SU-DHL-6 (cell line): ENCODE measurements at regions not wholly inside any gene's neighbourhood (a gene's known extent, or its start where the extent isn't known, plus 50 kb on each side); places are given as distances from the start of the nearest gene placed in this dataset.

Source experiments
- H2AFZ ChIP-seq: fragments of 200-600 bp; sonication (generic); 2 replicates; pipeline ENCODE4 v1.6.1; 2014; ENCODE audit warnings: low read depth, mild to moderate bottlenecking, moderate library complexity, mixed read lengths, antibody characterized with exemption, low read length; ENCODE audit not compliant: severe bottlenecking
- H3F3A ChIP-seq: fragments of 200-600 bp; shearing (Covaris generic); 2 replicates; pipeline ENCODE4 v1.6.0; 2016; ENCODE audit warnings: antibody characterized with exemption, mild to moderate bottlenecking; ENCODE audit not compliant: insufficient read depth
- H3K27ac ChIP-seq: fragments of 200-600 bp; sonication (generic); 2 replicates; pipeline ENCODE4 v1.5.1; 2016; ENCODE audit warnings: low read depth, mild to moderate bottlenecking, low read length, moderate library complexity, mixed read lengths
- H3K27me3 ChIP-seq: fragments of 200-600 bp; sonication (generic), shearing (Covaris generic); 2 replicates; pipeline ENCODE4 v1.6.0; 2014; ENCODE audit warnings: mild to moderate bottlenecking, low read length
- H3K36me3 ChIP-seq: fragments of 200-600 bp; sonication (generic); 2 replicates; pipeline ENCODE4 v1.6.1; 2014; ENCODE audit warnings: mild to moderate bottlenecking, low read length, mixed read lengths
- H3K4me2 ChIP-seq: fragments of 300-600, 200-600 bp; shearing (Covaris generic), sonication (generic); 2 replicates; pipeline ENCODE4 v1.6.0; 2014; ENCODE audit warnings: low read length, low read depth, mild to moderate bottlenecking; ENCODE audit not compliant: poor library complexity, severe bottlenecking
- H3K4me3 ChIP-seq: fragments of 200-600 bp; sonication (generic); 2 replicates; pipeline ENCODE4 v1.5.1; 2014; ENCODE audit warnings: antibody characterized with exemption, low read length, mild to moderate bottlenecking, mixed read lengths; ENCODE audit not compliant: insufficient read depth, poor library complexity, severe bottlenecking
- H3K79me2 ChIP-seq: fragments of 200-600 bp; sonication (generic); 2 replicates; pipeline ENCODE4 v1.6.1; 2014; ENCODE audit warnings: mild to moderate bottlenecking, low read length, moderate library complexity; ENCODE audit not compliant: insufficient read depth
- H3K9ac ChIP-seq: fragments of 200-600 bp; sonication (generic); 2 replicates; pipeline ENCODE4 v1.7.0; 2014; ENCODE audit warnings: mild to moderate bottlenecking, low read length
- H3K9me2 ChIP-seq: fragments of 200-600 bp; sonication (generic); replicated peaks from 2 replicates; pipeline ENCODE4 v1.6.1; 2014; ENCODE audit warnings: low read length; ENCODE audit not compliant: insufficient read depth
- H3K9me3 ChIP-seq: fragments of 200-600 bp; sonication (generic); 2 replicates; pipeline ENCODE4 v1.6.1; 2014; ENCODE audit warnings: low read length, mixed read lengths; ENCODE audit not compliant: insufficient read depth
- H4K20me1 ChIP-seq: fragments of 200-600 bp; sonication (generic); 2 replicates; pipeline ENCODE4 v1.6.1; 2014; ENCODE audit warnings: low read depth, mild to moderate bottlenecking, antibody characterized with exemption, low read length, moderate library complexity, mixed read lengths
- CTCF ChIP-seq: fragments of 200-600 bp; sonication (generic); IDR thresholded peaks from one replicate; pipeline ENCODE4 v1.5.1; 2017; ENCODE audit warnings: antibody characterized with exemption, mild to moderate bottlenecking, low read length, moderate library complexity; ENCODE audit not compliant: insufficient read depth, poor library complexity, severe bottlenecking
- EZH2phosphoT487 ChIP-seq: fragments of 200-600 bp; sonication (generic), shearing (Covaris generic); conservative IDR thresholded peaks from 2 replicates; pipeline ENCODE4 v1.6.1; 2018; ENCODE audit warnings: mild to moderate bottlenecking, antibody characterized with exemption, low read length, moderate library complexity, mixed read lengths

GRCh38 chr2:189940913-189941312, 121.6 kb downstream of the MSTN start:
- Histone ChIP-seq H3K27ac (no peak overlapping the region), H3K9ac (no peak overlapping the region), H3K27me3 (no peaks in the 10 kb centered on the region), H3K4me3 (no peak overlapping the region), H3K36me3 (peaks cover 6% of the 10 kb centered on the region; the same call in 1 of the 2 replicates), H3K79me2 (no peaks in the 10 kb centered on the region), H3K9me3 (peaks cover 39% of the 10 kb centered on the region), H4K20me1 (no peaks in the 10 kb centered on the region), H3K9me2 (no peaks in the 10 kb centered on the region), H3F3A (no peaks in the 10 kb centered on the region), H2AFZ (no peak overlapping the region), H3K4me2 (no peak overlapping the region)
- no peak for TF ChIP-seq CTCF
- no peak for TF ChIP-seq EZH2phosphoT487

- H3K27ac ChIP-seq, result no peak overlapping the region
- H3K9me3 ChIP-seq, result peaks cover 18% of the 10 kb centered on the region; the same call in 1 of the 2 replicates
- no peak overlapping the region for H2AFZ ChIP-seq
- H3K4me2 ChIP-seq, result no peak overlapping the region
- no peaks in the 10 kb centered on the region for H4K20me1 ChIP-seq
- no peaks in the 10 kb centered on the region for H3K9me2 ChIP-seq
- no peaks in the 10 kb centered on the region for H3K27me3 ChIP-seq
- H3K9ac ChIP-seq, result no peak overlapping the region
- H3F3A ChIP-seq, result no peaks in the 10 kb centered on the region
- no peak overlapping the region for H3K4me3 ChIP-seq
- no peaks in the 10 kb centered on the region for H3K79me2 ChIP-seq
- no peak for TF ChIP-seq EZH2phosphoT487
- no peak for TF ChIP-seq CTCF
- H3K36me3 ChIP-seq, result no peaks in the 10 kb centered on the region
Measured at GRCh38 chr2:189937691-189938090, 124.8 kb downstream of the MSTN start.

GRCh38 chr2:189933911-189934399, 128.6 kb downstream of the MSTN start:
- Histone ChIP-seq H3K79me2 (no peaks in the 10 kb centered on the region), H3K4me2 (no peak overlapping the region), H3K9me3 (no peaks in the 10 kb centered on the region), H3K27me3 (no peaks in the 10 kb centered on the region), H3F3A (no peaks in the 10 kb centered on the region), H3K9ac (no peak overlapping the region), H3K9me2 (no peaks in the 10 kb centered on the region), H3K4me3 (no peak overlapping the region), H3K36me3 (no peaks in the 10 kb centered on the region), H3K27ac (no peak overlapping the region), H4K20me1 (no peaks in the 10 kb centered on the region), H2AFZ (no peak overlapping the region)
- TF ChIP-seq CTCF, result no peak
- no peak for TF ChIP-seq EZH2phosphoT487
